ENCODE measurements at regions not wholly inside any gene's neighbourhood (a gene's known extent, or its start where the extent isn't known, plus 50 kb on each side); places are given as distances from the start of the nearest gene placed in this dataset.
A peak's percentile ranks its signal among the peaks of the same experiment; 100 is the strongest.

DNA sequence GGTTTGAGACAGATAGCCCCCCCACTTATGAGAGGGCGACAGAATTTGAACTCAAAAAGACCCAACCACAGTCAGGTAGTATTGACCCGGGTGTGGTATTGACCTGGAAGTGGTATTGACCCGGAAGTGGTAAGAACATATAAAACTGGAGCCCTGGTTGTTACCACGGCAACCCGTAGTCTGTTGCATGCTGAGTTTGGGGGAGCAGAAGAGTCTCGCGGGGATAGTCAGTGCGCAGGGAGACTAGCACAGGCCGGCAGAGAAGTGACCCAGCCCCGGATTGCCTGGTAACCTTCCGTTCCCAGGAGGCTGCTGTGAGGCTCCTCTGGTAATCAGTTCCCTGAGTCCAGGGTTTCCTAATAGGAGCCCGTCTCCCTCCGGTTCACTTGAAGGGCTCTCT lies 96.2 kb downstream of the SNX5 start:
- no peaks in the 10 kb centered on the region for H3K9me3 Mint-ChIP-seq (ENCODE audit: low read depth)
- ChIA-PET POLR2A (no interaction called here), CTCF (no interaction called here)
- H3K4me3 Mint-ChIP-seq: no peak overlapping the region
- intact Hi-C loops (cut with DNase I, micrococcal nuclease): no loop called here
- ATAC-seq (no peak), DNase-seq (no peak)
- H3K27ac Mint-ChIP-seq: peak overlapping the region; percentile 1
- H3K4me1 Mint-ChIP-seq: peaks cover 9% of the 10 kb centered on the region
- no peaks in the 10 kb centered on the region for H3K36me3 Mint-ChIP-seq (ENCODE audit: low read depth)
- peaks cover 2% of the 10 kb centered on the region for H3K27me3 Mint-ChIP-seq

- peaks cover 2% of the 10 kb centered on the region for H3K27me3 Mint-ChIP-seq
- no peaks in the 10 kb centered on the region for H3K36me3 Mint-ChIP-seq (ENCODE audit: low read depth)
- POLR2A ChIA-PET: no interaction called here
- H3K4me1 Mint-ChIP-seq: peaks cover 9% of the 10 kb centered on the region
- no peak overlapping the region for H3K4me3 Mint-ChIP-seq
- peak overlapping the region; percentile 1 for H3K27ac Mint-ChIP-seq
- CTCF ChIA-PET: no interaction called here
- DNase-seq: no peak
- intact Hi-C loops (cut with DNase I, micrococcal nuclease): no loop called here
- no peaks in the 10 kb centered on the region for H3K9me3 Mint-ChIP-seq (ENCODE audit: low read depth)
- ATAC-seq: no peak
Measured at GRCh38 chr20:17871886-17872285, 96.7 kb downstream of the SNX5 start.

DNA sequence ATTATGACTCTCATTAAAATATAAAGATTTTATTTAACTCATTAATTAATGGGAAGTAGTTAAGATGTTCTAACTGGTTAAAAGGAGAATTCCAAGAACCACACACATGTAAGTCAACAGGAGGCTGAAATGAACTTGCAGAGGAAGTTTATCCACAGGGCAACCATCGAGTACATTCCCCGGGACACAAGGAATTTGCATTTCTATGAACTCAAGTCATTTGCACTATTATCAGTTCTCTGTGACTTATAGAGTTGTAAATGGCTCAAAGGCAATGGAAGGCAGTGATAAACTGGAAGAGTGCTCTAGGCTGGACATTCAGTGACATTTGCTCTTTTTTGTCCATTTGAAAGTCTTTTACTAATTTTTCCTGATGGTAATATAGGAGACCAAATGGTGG lies 97.4 kb downstream of the SNX5 start:
- Mint-ChIP-seq H3K9me3 (ENCODE audit: low read depth) (no peaks in the 10 kb centered on the region), H3K36me3 (ENCODE audit: low read depth) (no peaks in the 10 kb centered on the region), H3K27ac (no peak overlapping the region), H3K27me3 (peaks cover 2% of the 10 kb centered on the region), H3K4me1 (peaks cover 9% of the 10 kb centered on the region), H3K4me3 (no peak overlapping the region)
- no peak for DNase-seq
- no peak for ATAC-seq
- ChIA-PET CTCF (no interaction called here), POLR2A (no interaction called here)
- intact Hi-C loops (cut with DNase I, micrococcal nuclease): no loop called here

DNA sequence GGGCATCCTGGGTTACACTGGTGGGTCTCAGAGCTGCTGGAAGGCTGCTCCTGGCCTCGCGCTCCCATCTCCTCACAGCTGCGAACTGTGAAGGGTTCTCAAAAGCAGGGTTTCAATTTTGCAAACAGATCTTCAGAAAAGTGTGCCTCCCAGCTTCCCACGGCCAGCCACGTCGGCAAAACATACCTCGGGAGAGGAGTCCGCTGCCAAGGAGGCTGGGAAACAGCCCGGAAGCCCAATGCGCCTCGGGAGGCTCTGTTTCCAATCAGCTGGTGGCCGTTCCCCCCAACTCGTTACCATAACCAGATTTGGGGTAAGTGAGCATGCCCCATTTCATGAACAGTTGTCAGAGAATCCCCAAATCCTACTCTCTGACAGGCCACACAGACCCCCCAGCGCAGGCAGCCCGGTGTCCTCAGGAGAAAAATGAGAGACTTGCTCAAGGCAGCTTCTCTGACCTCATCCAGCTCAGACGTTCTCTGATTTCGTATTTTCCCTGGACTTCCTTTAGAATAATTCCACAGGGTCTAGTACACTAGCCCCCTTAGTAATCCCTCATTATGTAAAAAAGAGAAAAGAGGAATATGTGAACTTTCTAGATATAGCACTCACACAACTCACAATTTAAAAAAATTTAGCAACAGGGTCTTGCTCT lies 98.4 kb downstream of the SNX5 start:
- Mint-ChIP-seq H3K27ac (no peak overlapping the region), H3K27me3 (peaks cover 2% of the 10 kb centered on the region), H3K4me1 (peaks cover 9% of the 10 kb centered on the region), H3K4me3 (no peak overlapping the region), H3K9me3 (ENCODE audit: low read depth) (no peaks in the 10 kb centered on the region), H3K36me3 (ENCODE audit: low read depth) (no peaks in the 10 kb centered on the region)
- POLR2A ChIA-PET: no interaction called here
- CTCF ChIA-PET: interaction anchor here (0.7 kb wide), 1 partner anchor 15 kb away, joined by 4 read pairs; no protein-coding TSS in a partner anchor
- ATAC-seq (no peak), DNase-seq (no peak)
- intact Hi-C loops (cut with DNase I, micrococcal nuclease): no loop called here

GRCh38 chr20:17869295-17869994 lies 99.1 kb downstream of the SNX5 start:
- Mint-ChIP-seq H3K9me3 (ENCODE audit: low read depth) (no peaks in the 10 kb centered on the region), H3K36me3 (ENCODE audit: low read depth) (no peaks in the 10 kb centered on the region), H3K27ac (no peak overlapping the region), H3K27me3 (peaks cover 2% of the 10 kb centered on the region), H3K4me3 (no peak overlapping the region), H3K4me1 (peaks cover 9% of the 10 kb centered on the region)
- DNase-seq (no peak), ATAC-seq (no peak)
- intact Hi-C loops (cut with DNase I, micrococcal nuclease): no loop called here
- ChIA-PET CTCF (interaction anchor here (0.7 to 0.9 kb wide), 2 partner anchors 13 to 15 kb away, joined by 4 to 5 read pairs; no protein-coding TSS in a partner anchor), POLR2A (no interaction called here)

GRCh38 chr20:17868700-17869231 lies 99.8 kb downstream of the SNX5 start:
- Mint-ChIP-seq H3K27ac (no peak overlapping the region), H3K9me3 (ENCODE audit: low read depth) (no peaks in the 10 kb centered on the region), H3K4me1 (peaks cover 9% of the 10 kb centered on the region), H3K36me3 (ENCODE audit: low read depth) (no peaks in the 10 kb centered on the region), H3K27me3 (peaks cover 2% of the 10 kb centered on the region), H3K4me3 (no peak overlapping the region)
- no peak for ATAC-seq
- no peak for DNase-seq
- ChIA-PET CTCF (interaction anchor here (0.9 kb wide), 1 partner anchor 13 kb away, joined by 5 read pairs; no protein-coding TSS in a partner anchor), POLR2A (no interaction called here)
- intact Hi-C loops (cut with DNase I, micrococcal nuclease): no loop called here

DNA sequence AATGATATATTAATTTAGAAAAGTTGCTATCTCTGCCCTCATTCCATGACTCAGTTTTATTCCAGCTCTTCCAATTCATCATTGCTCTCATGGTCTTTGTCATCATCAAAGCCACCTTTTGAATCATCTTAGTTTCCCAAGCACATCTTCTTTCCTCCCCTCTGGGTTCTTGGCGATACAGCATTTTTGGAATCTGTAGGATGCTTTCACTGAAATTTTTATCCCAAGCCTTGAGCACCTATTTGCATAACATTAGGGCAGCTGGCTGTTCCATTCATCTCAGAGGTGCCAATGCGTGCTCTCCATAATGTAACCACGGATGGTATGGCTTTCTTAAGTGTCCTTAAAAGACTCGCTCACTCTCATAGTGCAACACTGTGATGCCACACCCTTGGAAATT lies 100.4 kb downstream of the SNX5 start:
- DNase-seq: no peak
- Mint-ChIP-seq H3K4me1 (peaks cover 9% of the 10 kb centered on the region), H3K4me3 (no peak overlapping the region), H3K27ac (no peak overlapping the region), H3K9me3 (ENCODE audit: low read depth) (no peaks in the 10 kb centered on the region), H3K27me3 (peaks cover 2% of the 10 kb centered on the region), H3K36me3 (ENCODE audit: low read depth) (no peaks in the 10 kb centered on the region)
- intact Hi-C loops (cut with DNase I, micrococcal nuclease): no loop called here
- CTCF ChIA-PET: no interaction called here
- POLR2A ChIA-PET: no interaction called here
- no peak for ATAC-seq

GRCh38 chr20:17867131-17867925 lies 101.3 kb downstream of the SNX5 start:
- no peak overlapping the region for H3K27ac Mint-ChIP-seq
- no peaks in the 10 kb centered on the region for H3K36me3 Mint-ChIP-seq (ENCODE audit: low read depth)
- ChIA-PET POLR2A (no interaction called here), CTCF (interaction anchor here (1.1 to 1.8 kb wide), 2 partner anchors 15 to 294 kb away, joined by 3 to 4 read pairs; no protein-coding TSS in a partner anchor)
- peaks cover 6% of the 10 kb centered on the region for H3K4me1 Mint-ChIP-seq
- H3K27me3 Mint-ChIP-seq: peaks cover 2% of the 10 kb centered on the region
- H3K9me3 Mint-ChIP-seq (ENCODE audit: low read depth): no peaks in the 10 kb centered on the region
- intact Hi-C loops (cut with DNase I, micrococcal nuclease): no loop called here
- H3K4me3 Mint-ChIP-seq: no peak overlapping the region
- no peak for DNase-seq
- no peak for ATAC-seq

DNA sequence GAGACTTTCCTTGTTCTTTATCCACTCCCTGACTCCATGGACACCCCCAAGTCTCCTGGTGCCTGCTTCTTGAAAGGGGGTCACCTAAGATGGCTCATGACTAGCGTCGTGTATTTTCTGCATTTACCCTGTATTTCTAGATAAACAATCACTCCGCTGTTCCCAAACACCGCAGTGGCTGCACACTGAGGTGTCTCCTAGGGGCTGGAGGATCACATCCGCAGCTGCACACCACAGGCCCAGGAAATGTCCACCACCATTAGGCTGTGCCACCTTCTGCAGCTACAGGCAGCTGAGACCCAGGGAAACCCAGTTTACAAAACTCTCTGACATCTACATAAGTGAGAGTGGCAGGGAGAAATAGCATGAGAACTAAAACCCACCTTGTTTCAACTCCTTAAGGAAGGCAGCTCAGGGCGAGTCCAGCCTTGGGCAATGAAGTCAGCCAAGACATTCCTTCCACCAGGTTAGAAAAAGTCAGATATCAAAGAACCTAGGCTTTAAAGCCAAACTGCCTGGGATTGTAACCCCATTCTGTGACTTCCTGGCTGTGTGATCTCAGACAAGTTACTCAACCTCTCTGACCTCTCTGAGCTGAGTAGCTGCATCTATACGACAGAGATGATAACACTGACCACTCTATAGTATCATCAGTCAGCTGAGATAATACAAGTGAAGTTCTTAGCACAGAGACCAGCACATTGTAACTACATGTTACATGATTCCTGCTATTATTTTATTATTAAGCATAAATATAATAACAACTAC lies 102.2 kb downstream of the SNX5 start:
- Mint-ChIP-seq H3K27me3 (peaks cover 2% of the 10 kb centered on the region), H3K27ac (no peak overlapping the region), H3K9me3 (ENCODE audit: low read depth) (no peaks in the 10 kb centered on the region), H3K4me1 (no peaks in the 10 kb centered on the region), H3K36me3 (ENCODE audit: low read depth) (no peaks in the 10 kb centered on the region), H3K4me3 (no peak overlapping the region)
- intact Hi-C loops (cut with DNase I, micrococcal nuclease): no loop called here
- ChIA-PET CTCF (interaction anchor here (1.1 to 1.8 kb wide), 2 partner anchors 14 to 293 kb away, joined by 3 to 4 read pairs; no protein-coding TSS in a partner anchor), POLR2A (no interaction called here)
- ATAC-seq (no peak), DNase-seq (no peak)

DNA sequence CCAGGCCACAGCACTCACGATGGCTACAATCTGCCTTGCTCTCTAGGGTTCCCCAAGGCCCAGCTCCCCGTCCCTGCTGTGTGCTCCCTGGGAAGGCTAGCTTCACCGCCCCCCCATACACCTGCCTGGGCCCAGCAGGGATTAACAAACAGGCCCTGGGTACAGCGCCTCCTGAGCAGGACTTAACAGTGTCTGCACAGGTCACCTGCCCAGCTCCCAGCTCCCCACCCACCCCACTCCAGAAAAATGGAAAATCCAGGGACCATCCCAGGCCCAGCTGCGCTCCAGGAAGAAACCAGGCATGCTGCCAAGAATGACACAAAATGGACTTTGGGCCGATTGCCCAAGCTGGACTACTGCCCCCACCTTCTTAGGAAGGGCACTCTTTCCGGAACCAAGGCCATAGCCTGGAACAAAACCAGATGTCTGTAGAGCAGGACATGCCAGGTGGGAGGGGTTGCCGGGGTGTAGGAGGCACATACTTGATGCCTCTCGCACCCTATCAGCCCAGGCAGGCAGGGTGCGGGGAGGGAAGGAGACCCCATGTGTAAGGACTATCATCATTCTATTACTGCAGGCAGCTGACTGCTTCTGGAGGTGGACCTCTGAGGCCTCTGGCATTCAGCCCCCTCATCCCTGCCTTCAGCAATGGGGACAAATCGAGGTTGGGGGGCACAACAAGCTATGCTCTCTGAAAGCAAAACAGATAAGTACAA lies 104.9 kb downstream of the SNX5 start:
- H3K27ac Mint-ChIP-seq: no peak overlapping the region
- no peak for ATAC-seq
- no peaks in the 10 kb centered on the region for H3K36me3 Mint-ChIP-seq (ENCODE audit: low read depth)
- DNase-seq: no peak
- CTCF ChIA-PET: interaction anchor here (1.0 kb wide), 1 partner anchor 132 kb away, joined by 3 read pairs; no protein-coding TSS in a partner anchor
- peaks cover 15% of the 10 kb centered on the region for H3K4me1 Mint-ChIP-seq
- H3K27me3 Mint-ChIP-seq: peaks cover 2% of the 10 kb centered on the region
- H3K4me3 Mint-ChIP-seq: no peak overlapping the region
- POLR2A ChIA-PET: no interaction called here
- intact Hi-C loops (cut with DNase I, micrococcal nuclease): no loop called here
- no peaks in the 10 kb centered on the region for H3K9me3 Mint-ChIP-seq (ENCODE audit: low read depth)

DNA sequence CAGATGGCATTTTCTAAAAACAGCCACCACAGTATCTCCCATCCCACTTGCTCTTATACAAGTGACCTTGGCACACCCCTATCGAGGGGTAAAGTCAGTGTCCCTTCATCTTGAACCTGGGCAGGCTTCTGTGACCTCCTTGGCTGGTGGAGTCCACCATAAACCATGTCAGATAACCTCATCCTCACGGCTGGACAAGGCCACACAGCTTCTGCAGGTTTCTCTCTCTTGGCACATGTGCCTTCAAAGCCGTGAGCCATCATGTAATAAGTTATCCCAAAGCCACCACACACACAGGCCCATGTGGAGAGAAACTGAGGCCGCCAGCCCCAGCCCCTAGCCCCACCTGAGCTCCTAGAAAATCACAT lies 105.4 kb downstream of the SNX5 start:
- ATAC-seq: no peak
- H3K27ac Mint-ChIP-seq: no peak overlapping the region
- H3K36me3 Mint-ChIP-seq (ENCODE audit: low read depth): no peaks in the 10 kb centered on the region
- H3K9me3 Mint-ChIP-seq (ENCODE audit: low read depth): no peaks in the 10 kb centered on the region
- peaks cover 2% of the 10 kb centered on the region for H3K27me3 Mint-ChIP-seq
- peaks cover 20% of the 10 kb centered on the region for H3K4me1 Mint-ChIP-seq
- POLR2A ChIA-PET: no interaction called here
- intact Hi-C loops (cut with DNase I, micrococcal nuclease): no loop called here
- no peak overlapping the region for H3K4me3 Mint-ChIP-seq
- CTCF ChIA-PET: interaction anchor here (1.0 kb wide), 1 partner anchor 133 kb away, joined by 3 read pairs; no protein-coding TSS in a partner anchor
- no peak for DNase-seq

Data from activated CD4-positive, alpha-beta T cell treated with anti-CD3 and anti-CD28 coated beads for 36 hours (primary cell).